ENCODE measurements at regions not wholly inside any gene's neighbourhood (a gene's known extent, or its start where the extent isn't known, plus 50 kb on each side); places are given as distances from the start of the nearest gene placed in this dataset.

GRCh38 chr1:229819091-229819490 lies 193.0 kb downstream of the URB2 start:
- TF ChIP-seq ZNF274 (IDR thresholded peaks at IDR 0.05; ENCODE audit: low read depth, low read length) (no peak), YY1 (IDR thresholded peaks at IDR 0.05; ENCODE audit: insufficient read depth, insufficient read length) (no peak)

All from NT2/D1 (cell line).